Endothelial cell of umbilical vein (primary cell): ENCODE measurements at regions not wholly inside any gene's neighbourhood (a gene's known extent, or its start where the extent isn't known, plus 50 kb on each side); places are given as distances from the start of the nearest gene placed in this dataset.

Experiments
- BruUV-seq: library from RNA; stranded (reverse); fragments of 400-500 nt; replicated peaks from 2 replicates; lab custom pipeline; 2021; lab: Mats Ljungman, UMichigan
- CTCF ChIA-PET: fragments of 300-600, 350-600 bp; sonication (Branson Sonifier 250); formaldehyde crosslinking; loops from one replicate; lab custom pipeline; 2021; ENCODE audit warnings: antibody characterized with exemption, inconsistent platforms; lab: Charles Lee
- POLR2A ChIA-PET: fragments of 300-600, 350-600 bp; sonication (Branson Sonifier 250); formaldehyde crosslinking; loops from one replicate; lab custom pipeline; 2021; ENCODE audit warnings: antibody characterized with exemption, inconsistent platforms; lab: Charles Lee
- DNase-seq: peaks from one replicate; pipeline ENCODE4 v3.0.0-alpha.2; 2011; ENCODE audit warnings: low read depth, low spot score
- FAIRE-seq: peaks from 2 replicates; lab custom pipeline; 2011; peaks lifted over from hg19 to GRCh38; lab: Jason Lieb, UNC
- H2AFZ ChIP-seq: 2 replicates; pipeline ENCODE4 v1.6.0; 2012; ENCODE audit warnings: low read depth, low read length, control low read depth, inconsistent platforms
- H3K27ac ChIP-seq: 2 replicates; pipeline ENCODE4 v1.5.1; 2011; ENCODE audit warnings: low read depth, mild to moderate bottlenecking, control low read depth, low read length, moderate library complexity; ENCODE audit not compliant: insufficient read depth
- H3K27me3 ChIP-seq, 2 experiments: 2 replicates each; pipeline versions ENCODE4 v1.6.0 to v1.6.1; 2011; ENCODE audit warnings: low read length in 2 of 2, mixed read lengths in 1 of 2; ENCODE audit not compliant: control insufficient read depth in 2 of 2, insufficient read depth in 2 of 2
- H3K36me3 ChIP-seq, 2 experiments: 2 replicates in 1 of 2; 3 replicates in 1 of 2; pipeline ENCODE4 v1.5.1; 2011; ENCODE audit warnings: low read length in 2 of 2, mild to moderate bottlenecking in 1 of 2, moderate library complexity in 1 of 2; ENCODE audit not compliant: control insufficient read depth in 2 of 2, insufficient read depth in 2 of 2; ENCODE audit errors: extremely low read depth in 1 of 2
- H3K4me1 ChIP-seq: 3 replicates; pipeline ENCODE4 v1.5.1; 2011; ENCODE audit warnings: mild to moderate bottlenecking, low read length; ENCODE audit not compliant: control insufficient read depth, insufficient read depth; ENCODE audit errors: extremely low read depth
- H3K4me2 ChIP-seq: 2 replicates; pipeline ENCODE4 v1.6.1; 2011; ENCODE audit warnings: low read length, control low read depth, mixed read lengths; ENCODE audit not compliant: insufficient read depth
- H3K4me3 ChIP-seq, 3 experiments: fragments of 200-600 bp in 1 of 3; sonication (generic), shearing (Covaris generic) in 1 of 3; replicated peaks in 1 of 3; 2 replicates each; pipeline ENCODE4 v1.5.1; 2011 to 2016; ENCODE audit warnings: control low read depth in 3 of 3, low read length in 3 of 3, mild to moderate bottlenecking in 2 of 3, inconsistent platforms in 1 of 3, low read depth in 1 of 3, moderate library complexity in 1 of 3; ENCODE audit not compliant: insufficient read depth in 1 of 3
- H3K79me2 ChIP-seq: 2 replicates; pipeline ENCODE4 v1.6.0; 2012; ENCODE audit warnings: low read length, inconsistent platforms; ENCODE audit not compliant: control insufficient read depth, insufficient read depth
- H3K9ac ChIP-seq: replicated peaks from 2 replicates; pipeline ENCODE3; 2011; ENCODE audit warnings: low read length, control low read depth; ENCODE audit not compliant: insufficient read depth; ENCODE audit errors: extremely low read depth
- H3K9me1 ChIP-seq: replicated peaks from 3 replicates; pipeline ENCODE4 v1.6.0; 2011; ENCODE audit warnings: mild to moderate bottlenecking, low read length; ENCODE audit not compliant: control insufficient read depth, insufficient read depth; ENCODE audit errors: extremely low read depth
- H3K9me3 ChIP-seq: replicated peaks from 2 replicates; pipeline ENCODE4 v1.5.1; 2012; ENCODE audit warnings: low read length, inconsistent platforms; ENCODE audit not compliant: control insufficient read depth, insufficient read depth
- H4K20me1 ChIP-seq: replicated peaks from 2 replicates; pipeline ENCODE3; 2011; ENCODE audit warnings: mild to moderate bottlenecking, low read length; ENCODE audit not compliant: control insufficient read depth, insufficient read depth; ENCODE audit errors: extremely low read depth
- CTCF ChIP-seq, 2 donors: IDR thresholded peaks; 1 replicate in 1 of 2; 2 replicates in 1 of 2; pipeline ENCODE4 v1.5.1; 2011; ENCODE audit warnings: low read length in 2 of 2, mild to moderate bottlenecking in 2 of 2, moderate library complexity in 2 of 2, control low read depth in 1 of 2, inconsistent platforms in 1 of 2, low read depth in 1 of 2; ENCODE audit not compliant: insufficient read depth in 1 of 2; ENCODE audit errors: extremely low read depth in 1 of 2
- FOS ChIP-seq: IDR thresholded peaks from 2 replicates; pipeline ENCODE4 v1.6.1; 2011; ENCODE audit warnings: mild to moderate bottlenecking, low read length, moderate library complexity, borderline replicate concordance; ENCODE audit not compliant: insufficient read depth
- GATA2 ChIP-seq: IDR thresholded peaks from 2 replicates; pipeline ENCODE4 v1.7.0; 2011; ENCODE audit warnings: low read depth, mild to moderate bottlenecking, moderate library complexity, mixed read lengths, low read length; ENCODE audit not compliant: insufficient read length, insufficient read depth
- JUN ChIP-seq: IDR thresholded peaks from 2 replicates; pipeline ENCODE4 v1.6.1; 2011; ENCODE audit warnings: borderline replicate concordance, low read depth; ENCODE audit not compliant: insufficient read length, insufficient read depth
- MYC ChIP-seq: IDR thresholded peaks from one replicate; pipeline ENCODE4 v1.6.1; 2011; ENCODE audit warnings: mild to moderate bottlenecking, low read depth, low read length
- POLR2A ChIP-seq: IDR thresholded peaks from 2 replicates; pipeline ENCODE4 v1.6.1; 2012; ENCODE audit warnings: low read depth, mild to moderate bottlenecking, control low read depth, low read length
- POLR2AphosphoS5 ChIP-seq: IDR thresholded peaks from 2 replicates; pipeline ENCODE4 v1.6.1; 2012; ENCODE audit warnings: low read depth, mild to moderate bottlenecking, control low read depth, low read length, moderate library complexity; ENCODE audit not compliant: insufficient read depth
- dilution Hi-C: fragments of 300-500 bp; cut with MboI; formaldehyde crosslinking; loops from one replicate; pipeline ENCODE4 v1.15.0; 2019; ENCODE audit warnings: low sequenced_read_pairs; ENCODE audit not compliant: extremely low pct_ligation_motif_present
- intact Hi-C: fragments of 100-400 bp; cut with micrococcal nuclease; formaldehyde crosslinking; loops from one replicate; pipeline ENCODE4 v1.10.0; 2022
- TF ChIP-seq, protein P1 (sequence below): IDR thresholded peaks from 2 replicates; pipeline ENCODE4 v1.6.1; 2011; ENCODE audit not compliant: insufficient read depth, insufficient read length

DNA sequence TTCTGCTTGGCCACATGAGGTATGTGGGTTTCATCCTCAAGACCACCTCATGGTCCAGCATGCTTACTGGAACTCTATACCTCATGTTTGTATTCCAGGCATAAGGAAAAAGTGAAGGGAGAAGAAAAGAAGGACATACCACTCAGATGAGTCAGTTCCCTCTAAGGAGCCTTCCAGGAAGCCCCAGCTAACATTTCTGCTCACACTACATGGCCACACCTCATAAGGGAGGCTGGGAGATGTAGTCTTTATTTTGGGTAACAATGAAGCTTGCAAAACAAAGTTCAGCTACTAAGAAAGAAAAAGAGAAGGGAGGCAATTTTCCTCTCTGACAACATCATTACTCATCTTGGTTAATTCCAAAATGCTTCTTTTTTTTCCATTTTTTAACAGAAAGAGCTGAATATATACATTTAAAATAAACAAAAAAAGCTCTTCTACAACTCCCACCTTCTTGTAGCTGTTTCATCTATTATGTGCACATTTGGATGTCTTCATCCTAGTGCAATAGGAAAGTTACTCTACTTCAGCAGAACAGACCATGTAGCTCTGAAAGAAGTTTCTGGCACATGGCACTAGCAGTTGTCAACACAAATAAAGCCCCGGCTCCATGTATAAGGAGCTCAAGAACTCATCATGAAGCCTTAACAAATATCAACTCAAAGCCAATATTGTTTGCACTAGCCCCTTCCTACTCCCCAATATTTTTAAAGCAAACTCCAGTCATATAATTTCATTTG, 123.6 kb upstream of the CCDC112 start:
- dilution Hi-C loops (no loop called here), intact Hi-C loops (loop anchor here (2.0 to 5.0 kb wide), 2 partner anchors 53 to 122 kb away; partner anchors contain the start of gene FEM1C)
- H3K79me2 ChIP-seq, result no peaks in the 10 kb centered on the region
- peak overlapping the region; percentile 56 for H3K27ac ChIP-seq
- H3K4me2 ChIP-seq, result peak overlapping the region; percentile 62
- H3K36me3 ChIP-seq, result no peaks in the 10 kb centered on the region
- POLR2A ChIA-PET, result interaction anchor here (0.7 kb wide), 1 partner anchor 290 kb away, joined by 4 read pairs; no protein-coding TSS in a partner anchor
- H4K20me1 ChIP-seq, result no peaks in the 10 kb centered on the region
- no peak overlapping the region for H3K4me3 ChIP-seq
- H3K9me1 ChIP-seq, result no peaks in the 10 kb centered on the region
- H3K9ac ChIP-seq, result no peak overlapping the region
- TF ChIP-seq CTCF (IDR thresholded peaks at IDR 0.05; ENCODE audit: extremely low read depth in 1 of 2, insufficient read depth in 1 of 2, low read depth in 1 of 2, low read length in 2 of 2) (no peak), GATA2 (no peak), POLR2AphosphoS5 (peak; percentile 40), POLR2A (peak; percentile 20), MYC (no peak), JUN (peak; percentile 85), FOS (peak; percentile 88)
- TF ChIP-seq, protein P1, sequence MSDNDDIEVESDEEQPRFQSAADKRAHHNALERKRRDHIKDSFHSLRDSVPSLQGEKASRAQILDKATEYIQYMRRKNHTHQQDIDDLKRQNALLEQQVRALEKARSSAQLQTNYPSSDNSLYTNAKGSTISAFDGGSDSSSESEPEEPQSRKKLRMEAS, result peak; percentile 60
- no TSS peak for BruUV-seq
- H3K9me3 ChIP-seq, result no peaks in the 10 kb centered on the region
- H2AFZ ChIP-seq, result peak overlapping the region; percentile 37
- no peaks in the 10 kb centered on the region for H3K27me3 ChIP-seq
- H3K4me1 ChIP-seq, result peaks cover 34% of the 10 kb centered on the region
- DNase-seq, result peak; percentile 83
- CTCF ChIA-PET, result interaction anchor here (0.6 to 1.4 kb wide), 10 partner anchors 9 to 155 kb away, joined by 3 to 6 read pairs (median 4); partner anchors contain the start of gene FEM1C
- FAIRE-seq, result peak; percentile 90
